Activated B cell treated with CpG ODN at 0.5 μM for 24 hours (primary cell): ENCODE measurements at regions not wholly inside any gene's neighbourhood (a gene's known extent, or its start where the extent isn't known, plus 50 kb on each side); places are given as distances from the start of the nearest gene placed in this dataset.

Experiments
- ATAC-seq: fragments of 200-7000 bp; cut with Tn5 transposase; one replicate; pipeline ENCODE4 v1.10.0; 2021; ENCODE audit warnings: low read depth, mild to moderate bottlenecking, moderate library complexity
- CTCF ChIA-PET: fragments of 350-600 bp; sonication (Branson Sonifier 250); formaldehyde crosslinking; loops from one replicate; lab custom pipeline; 2021; ENCODE audit warnings: antibody characterized with exemption; lab: Charles Lee
- POLR2A ChIA-PET: fragments of 350-600 bp; sonication (Branson Sonifier 250); formaldehyde crosslinking; loops from one replicate; lab custom pipeline; 2021; ENCODE audit warnings: antibody characterized with exemption; lab: Charles Lee
- DNase-seq: peaks from one replicate; pipeline ENCODE4 v3.0.0; 2022
- H3K27ac Mint-ChIP-seq: one replicate; pipeline ENCODE4 v1.8.0; 2020; ENCODE audit warnings: mixed read lengths
- H3K27me3 Mint-ChIP-seq: one replicate; pipeline ENCODE4 v1.8.0; 2021; ENCODE audit warnings: mixed read lengths
- H3K36me3 Mint-ChIP-seq: one replicate; pipeline ENCODE4 v1.8.0; 2021; ENCODE audit warnings: low read depth, mixed read lengths
- H3K4me1 Mint-ChIP-seq: one replicate; pipeline ENCODE4 v1.8.0; 2021; ENCODE audit warnings: mixed read lengths
- H3K4me3 Mint-ChIP-seq: one replicate; pipeline ENCODE4 v1.8.0; 2020; ENCODE audit warnings: mild to moderate bottlenecking, mixed read lengths
- H3K9me3 Mint-ChIP-seq: one replicate; pipeline ENCODE4 v1.8.0; 2020; ENCODE audit warnings: mixed read lengths
- intact Hi-C: fragments of 100-400 bp; cut with micrococcal nuclease; formaldehyde crosslinking; loops from one replicate; pipeline ENCODE4 v1.15.1; 2024
- TF ChIP-seq, protein P1 (sequence below): fragments of 200-600 bp; IDR thresholded peaks from one replicate; pipeline ENCODE4 v1.8.0; 2022; ENCODE audit warnings: antibody characterized with exemption, mild to moderate bottlenecking

- Mint-ChIP-seq H3K4me3 (no peak overlapping the region), H3K9me3 (peaks cover 14% of the 10 kb centered on the region), H3K27ac (no peak overlapping the region), H3K36me3 (no peaks in the 10 kb centered on the region), H3K27me3 (no peaks in the 10 kb centered on the region), H3K4me1 (no peaks in the 10 kb centered on the region)
- DNase-seq (no peak), ATAC-seq (no peak)
- ChIA-PET POLR2A (no interaction called here), CTCF (no interaction called here)
- TF ChIP-seq, protein P1, sequence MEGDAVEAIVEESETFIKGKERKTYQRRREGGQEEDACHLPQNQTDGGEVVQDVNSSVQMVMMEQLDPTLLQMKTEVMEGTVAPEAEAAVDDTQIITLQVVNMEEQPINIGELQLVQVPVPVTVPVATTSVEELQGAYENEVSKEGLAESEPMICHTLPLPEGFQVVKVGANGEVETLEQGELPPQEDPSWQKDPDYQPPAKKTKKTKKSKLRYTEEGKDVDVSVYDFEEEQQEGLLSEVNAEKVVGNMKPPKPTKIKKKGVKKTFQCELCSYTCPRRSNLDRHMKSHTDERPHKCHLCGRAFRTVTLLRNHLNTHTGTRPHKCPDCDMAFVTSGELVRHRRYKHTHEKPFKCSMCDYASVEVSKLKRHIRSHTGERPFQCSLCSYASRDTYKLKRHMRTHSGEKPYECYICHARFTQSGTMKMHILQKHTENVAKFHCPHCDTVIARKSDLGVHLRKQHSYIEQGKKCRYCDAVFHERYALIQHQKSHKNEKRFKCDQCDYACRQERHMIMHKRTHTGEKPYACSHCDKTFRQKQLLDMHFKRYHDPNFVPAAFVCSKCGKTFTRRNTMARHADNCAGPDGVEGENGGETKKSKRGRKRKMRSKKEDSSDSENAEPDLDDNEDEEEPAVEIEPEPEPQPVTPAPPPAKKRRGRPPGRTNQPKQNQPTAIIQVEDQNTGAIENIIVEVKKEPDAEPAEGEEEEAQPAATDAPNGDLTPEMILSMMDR = no peak
- intact Hi-C loops = no loop called here
Measured at GRCh38 chr2:240362826-240363745, 72.4 kb upstream of the GPC1 start.

GRCh38 chr2:240363746-240364581, 71.5 kb upstream of the GPC1 start:
- Mint-ChIP-seq H3K27ac (no peak overlapping the region), H3K27me3 (no peaks in the 10 kb centered on the region), H3K4me3 (no peak overlapping the region), H3K36me3 (no peaks in the 10 kb centered on the region), H3K9me3 (peaks cover 14% of the 10 kb centered on the region), H3K4me1 (no peaks in the 10 kb centered on the region)
- intact Hi-C loops = no loop called here
- ATAC-seq (no peak), DNase-seq (no peak)
- ChIA-PET CTCF (no interaction called here), POLR2A (no interaction called here)
- TF ChIP-seq, protein P1 = no peak

GRCh38 chr2:240364582-240364960, 70.9 kb upstream of the GPC1 start:
- Mint-ChIP-seq H3K4me3 (no peak overlapping the region), H3K4me1 (no peaks in the 10 kb centered on the region), H3K27me3 (no peaks in the 10 kb centered on the region), H3K27ac (no peak overlapping the region), H3K36me3 (no peaks in the 10 kb centered on the region), H3K9me3 (peaks cover 14% of the 10 kb centered on the region)
- no peak for DNase-seq
- intact Hi-C loops = no loop called here
- TF ChIP-seq, protein P1 = no peak
- POLR2A ChIA-PET = no interaction called here
- CTCF ChIA-PET = no interaction called here
- ATAC-seq = no peak

DNA sequence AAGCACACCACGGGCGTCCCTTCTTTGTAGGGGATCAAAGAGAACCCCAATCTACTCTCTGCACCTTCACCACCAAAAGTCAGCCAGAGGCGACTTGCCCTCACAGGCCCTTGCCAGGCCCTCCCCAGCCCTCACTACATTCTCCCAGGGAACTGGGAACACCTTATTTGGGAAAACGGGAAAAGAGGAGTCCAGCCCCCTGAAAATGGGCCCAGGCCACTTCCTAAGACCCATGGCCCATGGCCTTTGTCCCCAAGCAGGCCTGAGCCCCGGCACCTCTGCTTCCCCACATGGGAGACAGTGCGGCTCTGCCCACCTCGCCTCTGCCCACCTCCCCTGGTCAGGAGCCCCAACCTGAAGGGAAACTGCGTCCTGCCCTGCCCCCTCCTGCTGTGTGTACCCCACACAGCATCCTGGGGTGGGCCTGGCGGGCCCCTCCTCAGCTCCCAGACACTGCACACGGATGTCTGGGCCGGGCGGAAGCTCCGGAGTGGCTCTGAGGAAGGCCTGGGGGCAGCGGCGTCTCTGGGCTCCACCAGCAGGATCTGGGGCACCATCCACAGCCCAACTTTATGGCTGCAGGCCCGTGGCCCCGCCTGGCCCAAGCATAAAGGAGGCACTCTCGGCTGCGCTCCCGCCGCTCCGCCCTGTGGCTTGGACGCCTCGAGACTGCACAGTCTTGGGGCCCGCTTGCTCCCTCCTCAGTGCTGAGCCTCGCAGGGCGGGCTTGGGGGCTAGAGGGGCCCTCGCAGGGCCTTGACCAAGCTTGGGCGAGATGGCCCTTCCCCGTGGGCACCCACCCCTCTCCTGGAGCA, 70.3 kb upstream of the GPC1 start:
- DNase-seq = no peak
- TF ChIP-seq, protein P1 = no peak
- no peaks in the 10 kb centered on the region for H3K4me1 Mint-ChIP-seq
- H3K9me3 Mint-ChIP-seq = peaks cover 13% of the 10 kb centered on the region
- H3K4me3 Mint-ChIP-seq = no peak overlapping the region
- H3K27ac Mint-ChIP-seq = no peak overlapping the region
- H3K36me3 Mint-ChIP-seq = no peaks in the 10 kb centered on the region
- no peak for ATAC-seq
- ChIA-PET CTCF (no interaction called here), POLR2A (no interaction called here)
- no peaks in the 10 kb centered on the region for H3K27me3 Mint-ChIP-seq
- intact Hi-C loops = no loop called here
